H1 (cell line): ENCODE measurements at regions not wholly inside any gene's neighbourhood (a gene's known extent, or its start where the extent isn't known, plus 50 kb on each side); places are given as distances from the start of the nearest gene placed in this dataset.

ENCODE experiments used
- CTCF ChIA-PET: fragments of 300-600 bp; sonication (Branson Sonifier 250); formaldehyde crosslinking; loops from one replicate; lab custom pipeline; 2021; ENCODE audit not compliant: partially characterized antibody; lab: Charles Lee
- POLR2A ChIA-PET: fragments of 300-600 bp; sonication (Branson Sonifier 250); formaldehyde crosslinking; loops from one replicate; lab custom pipeline; 2021; ENCODE audit warnings: inconsistent platforms; ENCODE audit not compliant: partially characterized antibody; lab: Charles Lee
- DNase-seq, 2 experiments: peaks; one replicate each; pipeline versions ENCODE4 v3.0.0 to v3.0.0-alpha.2; 2010 to 2022; ENCODE audit warnings: low spot score in 2 of 2, low read depth in 1 of 2, mixed read lengths in 1 of 2
- FAIRE-seq: peaks from 2 replicates; lab custom pipeline; 2011; peaks lifted over from hg19 to GRCh38; lab: Jason Lieb, UNC
- H2AFZ ChIP-seq: 2 replicates; pipeline ENCODE4 v1.8.1; 2012; ENCODE audit warnings: low read length, inconsistent platforms
- H2AK5ac ChIP-seq: 2 replicates; pipeline ENCODE4 v1.6.1; 2013; ENCODE audit warnings: low read depth, low read length
- H2BK120ac ChIP-seq: replicated peaks from 2 replicates; pipeline ENCODE3; 2013; ENCODE audit warnings: low read depth, low read length, inconsistent platforms
- H2BK12ac ChIP-seq: 2 replicates; pipeline ENCODE4 v1.6.1; 2013; ENCODE audit warnings: low read depth, low read length
- H2BK15ac ChIP-seq: 2 replicates; pipeline ENCODE4 v1.6.1; 2013; ENCODE audit warnings: low read length
- H2BK20ac ChIP-seq: 2 replicates; pipeline ENCODE4 v1.6.1; 2013; ENCODE audit warnings: low read length
- H2BK5ac ChIP-seq: 2 replicates; pipeline ENCODE4 v1.6.1; 2013; ENCODE audit warnings: low read depth, low read length
- H3K14ac ChIP-seq: 2 replicates; pipeline ENCODE4 v1.6.1; 2013; ENCODE audit warnings: inconsistent platforms; ENCODE audit not compliant: insufficient read length
- H3K18ac ChIP-seq: 2 replicates; pipeline ENCODE4 v1.6.1; 2013; ENCODE audit warnings: low read length; ENCODE audit errors: extremely low read depth
- H3K23ac ChIP-seq: 2 replicates; pipeline ENCODE4 v1.6.1; 2013; ENCODE audit warnings: inconsistent platforms; ENCODE audit not compliant: insufficient read length
- H3K23me2 ChIP-seq: 2 replicates; pipeline ENCODE4 v1.6.1; 2013; ENCODE audit warnings: low read depth, low read length
- H3K27ac ChIP-seq: 2 replicates; pipeline ENCODE4 v1.6.1; 2011; ENCODE audit warnings: low read depth, low read length, inconsistent platforms
- H3K27me3 ChIP-seq, 4 experiments: replicated peaks in 1 of 4; 1 replicate in 1 of 4; 2 replicates in 3 of 4; pipeline versions ENCODE4 v1.6.1 to v1.8.1; 2011 to 2013; ENCODE audit warnings: low read length in 3 of 4, mild to moderate bottlenecking in 3 of 4, inconsistent platforms in 2 of 4, mixed read lengths in 2 of 4, moderate library complexity in 1 of 4; ENCODE audit not compliant: control insufficient read depth in 3 of 4, insufficient read depth in 3 of 4; ENCODE audit errors: extremely low read depth in 1 of 4
- H3K36me3 ChIP-seq, 4 experiments: 2 replicates each; pipeline versions ENCODE4 v1.6.1 to v1.8.1; 2011 to 2013; ENCODE audit warnings: mild to moderate bottlenecking in 4 of 4, low read length in 3 of 4, moderate library complexity in 2 of 4, control low read depth in 1 of 4, inconsistent platforms in 1 of 4; ENCODE audit not compliant: insufficient read depth in 4 of 4, control insufficient read depth in 2 of 4
- H3K4ac ChIP-seq: replicated peaks from 2 replicates; pipeline ENCODE3; 2013; ENCODE audit warnings: low read length, low read depth, mixed read lengths, inconsistent platforms; ENCODE audit not compliant: insufficient read length
- H3K4me1 ChIP-seq, 4 experiments: replicated peaks in 1 of 4; 1 replicate in 1 of 4; 2 replicates in 3 of 4; pipeline versions ENCODE4 v1.6.1 to v1.8.1; 2011 to 2013; ENCODE audit warnings: low read length in 3 of 4, inconsistent platforms in 2 of 4, mixed read lengths in 1 of 4; ENCODE audit not compliant: insufficient read depth in 4 of 4, control insufficient read depth in 3 of 4
- H3K4me2 ChIP-seq, 2 experiments: 2 replicates each; pipeline versions ENCODE4 v1.6.1 to v1.8.1; 2011 to 2013; ENCODE audit warnings: low read depth in 2 of 2, low read length in 2 of 2, control low read depth in 1 of 2, inconsistent platforms in 1 of 2, mild to moderate bottlenecking in 1 of 2; ENCODE audit not compliant: insufficient read depth in 1 of 2
- H3K4me3 ChIP-seq, 4 experiments: fragments of 200-600, 300-600 bp in 1 of 4; sonication (generic), shearing (Covaris generic), sonication (Bioruptor Twin) in 1 of 4; 2 replicates each; pipeline versions ENCODE4 v1.5.1 to v1.8.1; 2011 to 2016; ENCODE audit warnings: low read length in 4 of 4, low read depth in 3 of 4, control low read depth in 2 of 4, inconsistent platforms in 2 of 4, mild to moderate bottlenecking in 2 of 4, mixed read lengths in 1 of 4, moderate library complexity in 1 of 4; ENCODE audit not compliant: insufficient read depth in 2 of 4; ENCODE audit errors: extremely low read depth in 1 of 4
- H3K56ac ChIP-seq: replicated peaks from 2 replicates; pipeline ENCODE3; 2013; ENCODE audit warnings: low read depth, mild to moderate bottlenecking, mixed read lengths, low read length, inconsistent platforms; ENCODE audit not compliant: insufficient read length
- H3K79me1 ChIP-seq: 2 replicates; pipeline ENCODE4 v1.6.1; 2013; ENCODE audit warnings: low read depth, low read length, control low read depth
- H3K79me2 ChIP-seq, 2 experiments: 2 replicates each; pipeline versions ENCODE4 v1.6.1 to v1.8.1; 2012 to 2013; ENCODE audit warnings: low read length in 2 of 2, mild to moderate bottlenecking in 2 of 2, inconsistent platforms in 1 of 2; ENCODE audit not compliant: insufficient read depth in 2 of 2, control insufficient read depth in 1 of 2
- H3K9ac ChIP-seq, 4 experiments: replicated peaks in 1 of 4; 1 replicate in 1 of 4; 2 replicates in 3 of 4; pipeline versions ENCODE4 v1.6.1 to v1.8.1; 2011 to 2013; ENCODE audit warnings: low read depth in 3 of 4, low read length in 3 of 4, control low read depth in 2 of 4, mild to moderate bottlenecking in 2 of 4, moderate library complexity in 2 of 4, inconsistent platforms in 1 of 4; ENCODE audit errors: extremely low read depth in 1 of 4
- H3K9me3 ChIP-seq, 2 experiments: 2 replicates each; pipeline versions ENCODE4 v1.6.1 to v1.8.1; 2012 to 2013; ENCODE audit warnings: mild to moderate bottlenecking in 2 of 2, moderate library complexity in 2 of 2, control low read depth in 1 of 2, inconsistent platforms in 1 of 2, low read depth in 1 of 2, low read length in 1 of 2, mixed read lengths in 1 of 2; ENCODE audit not compliant: insufficient read depth in 2 of 2
- H4K20me1 ChIP-seq, 2 experiments: replicated peaks in 1 of 2; 2 replicates each; pipeline versions ENCODE3 to v1.8.1; 2011 to 2013; ENCODE audit warnings: inconsistent platforms in 2 of 2, low read length in 2 of 2, mild to moderate bottlenecking in 1 of 2; ENCODE audit not compliant: insufficient read depth in 2 of 2, control insufficient read depth in 1 of 2
- H4K5ac ChIP-seq: 2 replicates; pipeline ENCODE4 v1.6.1; 2013; ENCODE audit warnings: low read length, low read depth, mixed read lengths, inconsistent platforms; ENCODE audit not compliant: insufficient read length
- H4K8ac ChIP-seq: 2 replicates; pipeline ENCODE4 v1.8.0; 2013; ENCODE audit warnings: mild to moderate bottlenecking, moderate library complexity, low read length, inconsistent platforms; ENCODE audit not compliant: insufficient read depth; ENCODE audit errors: extremely low read depth
- H4K91ac ChIP-seq: replicated peaks from 2 replicates; pipeline ENCODE3; 2013; ENCODE audit warnings: low read length, mixed read lengths, inconsistent platforms; ENCODE audit not compliant: insufficient read length
- BACH1 ChIP-seq: IDR thresholded peaks from 2 replicates; pipeline ENCODE4 v1.6.1; 2012; ENCODE audit warnings: low read length, improper control_type of control experiment
- CTBP2 ChIP-seq: IDR thresholded peaks from 2 replicates; pipeline ENCODE4 v1.7.0; 2011; ENCODE audit warnings: borderline replicate concordance, mild to moderate bottlenecking, moderate library complexity, mixed read lengths, low read length; ENCODE audit not compliant: insufficient read depth, insufficient read length
- EGR1 ChIP-seq: IDR thresholded peaks from 2 replicates; pipeline ENCODE4 v1.6.1; 2011; ENCODE audit warnings: low read depth, low read length, borderline replicate concordance
- EZH2 ChIP-seq: fragments of 200-600 bp; sonication (generic); IDR thresholded peaks from 2 replicates; pipeline ENCODE4 v1.7.1; 2012; ENCODE audit warnings: low read depth, mild to moderate bottlenecking, moderate library complexity, low read length, inconsistent platforms; ENCODE audit not compliant: severe bottlenecking
- JUN ChIP-seq: IDR thresholded peaks from 2 replicates; pipeline ENCODE4 v1.6.1; 2011; ENCODE audit warnings: low read depth, mild to moderate bottlenecking, improper control_type of control experiment, low read length
- SP1 ChIP-seq: IDR thresholded peaks from 2 replicates; pipeline ENCODE4 v1.6.1; 2011; ENCODE audit warnings: low read depth, low read length
- TAF1 ChIP-seq: IDR thresholded peaks from 2 replicates; pipeline ENCODE4 v1.6.1; 2011; ENCODE audit warnings: mild to moderate bottlenecking, low read depth, low read length
- TEAD4 ChIP-seq: IDR thresholded peaks from 2 replicates; pipeline ENCODE4 v1.6.1; 2012; ENCODE audit warnings: low read depth, low read length, inconsistent platforms, mixed read lengths
- WGBS, 2 experiments: shearing (Covaris generic) in 1 of 2; methylation state at CpG; one replicate each; pipeline versions ENCODE4 v1.1.6 to v1.1.7; 2013 to 2015; ENCODE audit warnings: low lambda C conversion rate in 2 of 2, mixed read lengths in 2 of 2, inconsistent platforms in 1 of 2, low coverage in 1 of 2, missing lambda C conversion rate in 1 of 2; ENCODE audit not compliant: insufficient replicate concordance in 2 of 2, insufficient coverage in 1 of 2, insufficient read length in 1 of 2; ENCODE audit errors: extremely low coverage in 1 of 2, missing lambda C conversion rate in 1 of 2; 5-methylcytosine and 5-hydroxymethylcytosine counted together
- TF ChIP-seq, protein P1 (sequence below): IDR thresholded peaks from 2 replicates; pipeline ENCODE4 v1.6.1; 2012; ENCODE audit warnings: inconsistent platforms
- TF ChIP-seq, protein P2 (sequence below): IDR thresholded peaks from 2 replicates; pipeline ENCODE4 v1.6.1; 2011; ENCODE audit warnings: low read length, improper control_type of control experiment
- TF ChIP-seq, protein P3 (sequence below), 3 experiments: IDR thresholded peaks; 1 replicate in 2 of 3; 2 replicates in 1 of 3; pipeline versions ENCODE4 v1.5.1 to v1.6.1; 2011; ENCODE audit warnings: low read length in 3 of 3, mild to moderate bottlenecking in 3 of 3, inconsistent platforms in 2 of 3, low read depth in 1 of 3, moderate library complexity in 1 of 3; ENCODE audit not compliant: insufficient read depth in 1 of 3; ENCODE audit errors: control extremely low read depth in 1 of 3

DNA sequence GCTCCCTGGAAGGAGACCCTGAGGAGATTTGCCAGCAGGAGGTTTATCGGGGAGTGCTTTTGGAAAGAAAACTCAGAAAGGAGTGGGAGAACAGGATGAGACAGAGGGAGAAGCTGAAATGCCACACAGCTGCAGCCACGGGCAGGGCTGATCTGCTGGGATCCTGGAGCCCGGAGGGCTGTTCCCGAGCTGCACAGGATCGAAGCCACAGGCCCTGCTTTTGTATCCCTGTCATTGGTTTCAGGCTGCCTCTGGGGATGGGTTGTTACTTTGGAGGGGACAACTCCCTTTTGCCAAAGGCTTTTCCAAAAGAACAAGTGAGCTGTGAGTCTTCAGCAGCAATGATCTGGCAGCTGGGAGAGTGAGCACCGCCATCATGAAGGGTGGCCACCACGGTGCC lies 152.5 kb upstream of the PTCH1 start:
- Histone ChIP-seq H3K9me3 (no peaks in the 10 kb centered on the region), H2BK5ac (no peak overlapping the region), H3K14ac (no peak overlapping the region), H3K4ac (no peak overlapping the region), H3K79me2 (no peaks in the 10 kb centered on the region), H2BK15ac (no peak overlapping the region), H4K91ac (no peak overlapping the region), H3K4me1 (peaks cover 0 to 5% (median 4%) of the 10 kb centered on the region in 4 experiments; a peak in 6 of 7 replicates), H2AK5ac (no peak overlapping the region), H3K18ac (peak overlapping the region; percentile 36), H3K23me2 (no peaks in the 10 kb centered on the region), H2BK12ac (no peak overlapping the region), H3K79me1 (no peaks in the 10 kb centered on the region), H3K9ac (no peak overlapping the region), H3K56ac (no peak overlapping the region), H2BK20ac (no peak overlapping the region), H3K27me3 (no peaks in the 10 kb centered on the region), H3K23ac (no peak overlapping the region), H4K20me1 (no peaks in the 10 kb centered on the region), H2AFZ (peak overlapping the region; percentile 56; the same call in 1 of the 2 replicates), H4K5ac (no peak overlapping the region), H3K27ac (no peak overlapping the region), H3K4me3 (no peak overlapping the region), H2BK120ac (no peak overlapping the region), H3K36me3 (no peaks in the 10 kb centered on the region), H3K4me2 (no peak overlapping the region), H4K8ac (peak overlapping the region; percentile 69)
- FAIRE-seq, result no peak
- DNase-seq, result no peak
- WGBS, 2 experiments, result 93% methylated on average over 5 of the region's 7 CpGs; no CpG with 5 or more reads in 1 of the 2 experiments
- POLR2A ChIA-PET, result no interaction called here
- CTCF ChIA-PET, result interaction anchor here (0.7 to 1.4 kb wide), 4 partner anchors 9 to 357 kb away, joined by 3 to 4 read pairs (median 3); no protein-coding TSS in a partner anchor
- TF ChIP-seq JUN (no peak), TEAD4 (no peak), BACH1 (no peak), SP1 (no peak), CTBP2 (no peak), TAF1 (no peak), EGR1 (no peak), EZH2 (no peak)
- TF ChIP-seq, protein P1, sequence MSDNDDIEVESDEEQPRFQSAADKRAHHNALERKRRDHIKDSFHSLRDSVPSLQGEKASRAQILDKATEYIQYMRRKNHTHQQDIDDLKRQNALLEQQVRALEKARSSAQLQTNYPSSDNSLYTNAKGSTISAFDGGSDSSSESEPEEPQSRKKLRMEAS, result no peak
- TF ChIP-seq, protein P2, sequence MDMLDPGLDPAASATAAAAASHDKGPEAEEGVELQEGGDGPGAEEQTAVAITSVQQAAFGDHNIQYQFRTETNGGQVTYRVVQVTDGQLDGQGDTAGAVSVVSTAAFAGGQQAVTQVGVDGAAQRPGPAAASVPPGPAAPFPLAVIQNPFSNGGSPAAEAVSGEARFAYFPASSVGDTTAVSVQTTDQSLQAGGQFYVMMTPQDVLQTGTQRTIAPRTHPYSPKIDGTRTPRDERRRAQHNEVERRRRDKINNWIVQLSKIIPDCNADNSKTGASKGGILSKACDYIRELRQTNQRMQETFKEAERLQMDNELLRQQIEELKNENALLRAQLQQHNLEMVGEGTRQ, result no peak
- TF ChIP-seq, protein P3, sequence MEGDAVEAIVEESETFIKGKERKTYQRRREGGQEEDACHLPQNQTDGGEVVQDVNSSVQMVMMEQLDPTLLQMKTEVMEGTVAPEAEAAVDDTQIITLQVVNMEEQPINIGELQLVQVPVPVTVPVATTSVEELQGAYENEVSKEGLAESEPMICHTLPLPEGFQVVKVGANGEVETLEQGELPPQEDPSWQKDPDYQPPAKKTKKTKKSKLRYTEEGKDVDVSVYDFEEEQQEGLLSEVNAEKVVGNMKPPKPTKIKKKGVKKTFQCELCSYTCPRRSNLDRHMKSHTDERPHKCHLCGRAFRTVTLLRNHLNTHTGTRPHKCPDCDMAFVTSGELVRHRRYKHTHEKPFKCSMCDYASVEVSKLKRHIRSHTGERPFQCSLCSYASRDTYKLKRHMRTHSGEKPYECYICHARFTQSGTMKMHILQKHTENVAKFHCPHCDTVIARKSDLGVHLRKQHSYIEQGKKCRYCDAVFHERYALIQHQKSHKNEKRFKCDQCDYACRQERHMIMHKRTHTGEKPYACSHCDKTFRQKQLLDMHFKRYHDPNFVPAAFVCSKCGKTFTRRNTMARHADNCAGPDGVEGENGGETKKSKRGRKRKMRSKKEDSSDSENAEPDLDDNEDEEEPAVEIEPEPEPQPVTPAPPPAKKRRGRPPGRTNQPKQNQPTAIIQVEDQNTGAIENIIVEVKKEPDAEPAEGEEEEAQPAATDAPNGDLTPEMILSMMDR (IDR thresholded peaks at IDR 0.05; ENCODE audit: control extremely low read depth in 1 of 3, insufficient read depth in 1 of 3, low read depth in 1 of 3, low read length in 3 of 3), result no peak
